Parathyroid adenoma (tissue), 2 donors: ENCODE measurements at regions not wholly inside any gene's neighbourhood (a gene's known extent, or its start where the extent isn't known, plus 50 kb on each side); places are given as distances from the start of the nearest gene placed in this dataset.

Source experiments
- H2AFZ ChIP-seq: fragments of 300-600 bp; sonication (generic); one replicate; pipeline ENCODE4 v1.7.0; 2017; ENCODE audit warnings: antibody characterized with exemption, mild to moderate bottlenecking
- H3K27ac ChIP-seq: fragments of 300-600 bp; sonication (generic); one replicate; pipeline ENCODE4 v1.7.0; 2017
- H3K27me3 ChIP-seq: fragments of 300-600 bp; sonication (generic); one replicate; pipeline ENCODE4 v1.7.0; 2017; ENCODE audit warnings: low read length; ENCODE audit not compliant: control insufficient read depth, insufficient read depth
- H3K36me3 ChIP-seq: fragments of 300-600 bp; sonication (generic); one replicate; pipeline ENCODE4 v1.7.0; 2017; ENCODE audit warnings: low read length; ENCODE audit not compliant: control insufficient read depth, insufficient read depth
- H3K4me1 ChIP-seq: fragments of 300-600 bp; sonication (generic); one replicate; pipeline ENCODE4 v1.7.0; 2017; ENCODE audit warnings: control low read depth
- H3K4me2 ChIP-seq: fragments of 300-600 bp; sonication (generic); one replicate; pipeline ENCODE4 v1.7.0; 2017; ENCODE audit warnings: low read length
- H3K4me3 ChIP-seq: fragments of 300-600 bp; sonication (generic); one replicate; pipeline ENCODE4 v1.7.0; 2017; ENCODE audit warnings: low read depth, low read length
- H3K79me2 ChIP-seq: fragments of 300-600 bp; sonication (generic); one replicate; pipeline ENCODE4 v1.7.0; 2017; ENCODE audit warnings: control low read depth
- H3K9ac ChIP-seq: fragments of 300-600 bp; sonication (generic); one replicate; pipeline ENCODE4 v1.7.0; 2017; ENCODE audit warnings: mild to moderate bottlenecking
- H3K9me3 ChIP-seq: fragments of 300-600 bp; sonication (generic); one replicate; pipeline ENCODE4 v1.7.0; 2017; ENCODE audit warnings: low read length; ENCODE audit not compliant: control insufficient read depth
- CTCF ChIP-seq: fragments of 300-600 bp; sonication (generic); IDR thresholded peaks from one replicate; pipeline ENCODE4 v1.7.0; 2017; ENCODE audit warnings: antibody characterized with exemption, mild to moderate bottlenecking
- donor health status: primary hyperparathyroidism.

GRCh38 chr3:194767446-194768207 lies 81.9 kb downstream of the FAM43A start:
- H3K9ac ChIP-seq = no peak overlapping the region
- H3K79me2 ChIP-seq = no peaks in the 10 kb centered on the region
- H3K27ac ChIP-seq = no peak overlapping the region
- H3K4me3 ChIP-seq = no peak overlapping the region
- H3K27me3 ChIP-seq = no peaks in the 10 kb centered on the region
- H3K4me1 ChIP-seq = peaks cover 3% of the 10 kb centered on the region
- no peak for TF ChIP-seq CTCF
- H3K36me3 ChIP-seq = no peaks in the 10 kb centered on the region
- no peak overlapping the region for H3K4me2 ChIP-seq
- no peaks in the 10 kb centered on the region for H3K9me3 ChIP-seq
- no peak overlapping the region for H2AFZ ChIP-seq

GRCh38 chr3:194768586-194768985 lies 82.9 kb downstream of the FAM43A start:
- no peaks in the 10 kb centered on the region for H3K27me3 ChIP-seq
- H3K4me3 ChIP-seq = no peak overlapping the region
- no peak overlapping the region for H3K27ac ChIP-seq
- H3K79me2 ChIP-seq = no peaks in the 10 kb centered on the region
- peak overlapping the region; percentile 52 for H3K4me2 ChIP-seq
- H2AFZ ChIP-seq = peak overlapping the region; percentile 91
- H3K9ac ChIP-seq = no peak overlapping the region
- H3K4me1 ChIP-seq = peaks cover 3% of the 10 kb centered on the region
- H3K9me3 ChIP-seq = no peaks in the 10 kb centered on the region
- H3K36me3 ChIP-seq = no peaks in the 10 kb centered on the region
- no peak for TF ChIP-seq CTCF

GRCh38 chr3:194769020-194769643 lies 83.4 kb downstream of the FAM43A start:
- Histone ChIP-seq H3K9ac (no peak overlapping the region), H3K27ac (peak overlapping the region; percentile 26), H3K9me3 (no peaks in the 10 kb centered on the region), H3K79me2 (no peaks in the 10 kb centered on the region), H3K27me3 (no peaks in the 10 kb centered on the region), H3K4me3 (peak overlapping the region; percentile 42), H3K36me3 (no peaks in the 10 kb centered on the region), H2AFZ (peak overlapping the region; percentile 91), H3K4me2 (peak overlapping the region; percentile 57), H3K4me1 (peaks cover 3% of the 10 kb centered on the region)
- no peak for TF ChIP-seq CTCF

- Histone ChIP-seq H3K4me3 (no peak overlapping the region), H3K4me2 (no peak overlapping the region), H2AFZ (no peak overlapping the region), H3K9ac (no peak overlapping the region), H3K27ac (no peak overlapping the region), H3K4me1 (no peaks in the 10 kb centered on the region), H3K36me3 (no peaks in the 10 kb centered on the region), H3K27me3 (no peaks in the 10 kb centered on the region), H3K79me2 (no peaks in the 10 kb centered on the region), H3K9me3 (no peaks in the 10 kb centered on the region)
- no peak for TF ChIP-seq CTCF
Measured at GRCh38 chr3:194772241-194773000, 86.7 kb downstream of the FAM43A start.
